HUDEP-2 (cell line): ENCODE measurements at regions not wholly inside any gene's neighbourhood (a gene's known extent, or its start where the extent isn't known, plus 50 kb on each side); places are given as distances from the start of the nearest gene placed in this dataset.
"Not testable (repeated sequence)": the region's sequence is repeated elsewhere in the genome, so short reads cannot be mapped to it uniquely, and the experiment has no call there.

Experiments used
- DNase-seq, 76 experiments: peaks; one replicate each; lab custom pipeline; 2025; ENCODE audit not compliant: unreplicated experiment in 76 of 76; lab: John Stamatoyannopoulos, UW

DNA sequence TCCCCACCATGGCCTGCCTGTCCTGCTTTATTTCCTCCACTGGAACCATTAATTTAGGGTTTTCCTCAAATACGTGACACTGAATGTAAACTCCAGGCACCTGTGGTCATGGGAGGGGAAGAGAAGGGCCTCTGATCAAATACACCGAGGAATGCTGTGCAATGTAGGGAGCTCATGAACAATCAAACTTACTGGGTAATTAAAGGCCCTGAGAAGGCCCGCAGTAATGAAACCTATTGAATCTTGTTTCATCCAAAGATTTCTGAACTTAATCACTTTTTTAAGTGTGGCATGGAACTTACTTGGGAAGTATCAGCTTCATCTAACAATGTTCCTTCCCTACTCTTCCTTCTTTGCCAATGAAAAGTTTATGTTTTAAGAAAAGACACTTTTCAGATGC lies 299.8 kb downstream of the MIAT start:
- no peak for DNase-seq

DNA sequence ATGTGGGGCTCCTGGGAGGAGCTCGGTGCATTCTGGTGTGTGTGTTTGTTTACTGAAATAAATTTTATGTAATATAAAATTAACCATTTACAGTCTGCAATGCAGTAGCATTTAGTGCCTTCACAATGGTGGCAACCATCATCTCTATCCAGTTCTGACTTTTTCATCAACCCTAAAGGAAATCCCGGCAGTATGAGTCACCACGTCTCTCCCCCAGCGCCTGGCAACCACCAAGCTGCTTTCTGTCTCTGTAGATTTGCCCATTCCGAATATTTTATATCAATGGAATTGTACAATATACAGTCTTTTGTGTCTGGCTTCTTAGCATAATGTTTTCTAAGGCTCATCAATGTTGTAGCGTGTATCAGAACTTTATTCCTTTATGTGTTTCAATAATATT lies 300.5 kb downstream of the MIAT start:
- no peak for DNase-seq

DNA sequence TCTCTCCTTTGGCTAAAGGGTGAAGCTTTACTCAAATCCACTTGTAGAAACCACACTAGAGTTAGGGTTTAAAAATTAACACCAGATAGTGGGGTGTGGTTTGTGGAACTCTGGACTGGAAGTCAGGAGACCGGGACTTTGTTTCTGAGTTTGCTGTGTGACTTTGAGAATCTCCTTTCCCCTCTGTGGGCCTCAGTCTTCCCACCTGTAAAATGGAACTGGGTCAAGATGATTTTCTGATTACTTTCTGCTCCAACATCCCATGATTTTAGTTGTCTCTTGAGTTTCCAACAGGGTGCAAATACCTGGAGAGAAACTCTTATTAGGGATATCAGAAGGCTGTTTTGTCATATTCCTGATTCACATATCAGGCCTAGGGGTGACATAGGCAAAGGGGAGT lies 301.0 kb downstream of the MIAT start:
- no peak for DNase-seq

DNA sequence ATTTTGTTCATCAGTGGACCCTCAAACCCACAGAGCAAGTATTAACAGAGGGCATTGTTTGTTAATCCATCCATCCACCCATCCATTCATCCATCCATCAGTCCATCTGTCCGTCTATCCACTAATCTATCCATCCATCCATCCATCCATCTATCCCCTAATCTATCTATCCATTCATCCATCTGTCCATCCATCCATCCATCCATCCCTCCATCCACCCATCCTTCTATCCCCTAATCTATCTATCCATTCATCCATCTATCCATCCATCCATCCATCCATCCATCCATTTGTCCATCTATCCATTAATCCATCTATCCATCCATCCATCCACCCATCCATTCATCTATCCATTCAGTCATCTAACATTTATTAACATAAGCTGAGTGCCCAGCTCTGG lies 307.3 kb downstream of the MIAT start:
- DNase-seq: no peak

DNA sequence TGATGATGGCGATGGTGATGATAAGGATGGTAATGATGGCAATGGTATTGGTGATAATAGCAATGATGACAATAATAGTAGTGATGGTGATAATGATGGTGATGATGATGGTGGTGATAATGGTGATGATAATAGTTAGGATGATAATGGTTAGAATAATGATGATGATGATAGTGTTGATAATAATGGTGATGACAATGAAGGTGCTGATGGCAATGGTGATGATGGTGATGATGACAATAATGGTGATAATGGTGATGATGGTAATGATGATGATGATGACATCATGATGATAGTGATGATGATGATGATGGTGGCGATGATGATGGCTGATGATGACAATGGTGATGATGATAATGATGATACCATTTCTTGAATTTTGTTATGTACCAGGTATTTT lies 309.9 kb downstream of the MIAT start:
- DNase-seq: no peak

DNA sequence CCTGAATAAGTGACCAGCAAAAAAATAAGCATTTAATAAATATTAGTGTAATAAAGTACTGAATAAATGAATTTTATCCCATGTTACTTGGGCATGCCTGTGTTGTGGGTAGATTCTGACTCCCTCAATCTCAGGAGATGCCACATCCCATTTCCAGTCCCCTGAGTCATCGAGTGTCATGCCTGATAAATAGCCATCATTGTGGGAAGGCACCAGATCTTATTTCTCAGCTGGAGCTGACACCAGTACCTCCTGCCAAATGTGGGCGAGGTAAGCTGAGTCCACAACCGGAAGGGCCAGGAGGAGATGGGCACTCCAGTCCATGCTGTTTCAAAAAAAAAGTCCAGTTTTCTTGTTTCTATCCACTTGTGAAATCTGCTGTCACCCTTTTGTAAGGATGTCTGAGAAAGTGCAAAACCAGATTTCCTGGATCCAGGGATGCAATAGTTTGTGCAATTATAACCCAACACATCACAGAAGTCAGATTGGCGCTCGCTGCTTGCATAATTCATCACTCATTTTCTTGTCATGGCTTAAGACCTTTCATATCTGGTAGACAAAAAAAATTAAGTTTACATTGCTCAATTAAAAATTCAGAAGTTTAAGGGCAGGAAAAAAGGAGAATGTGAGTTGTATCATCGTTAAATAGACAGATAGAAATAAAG lies 311.6 kb downstream of the MIAT start:
- DNase-seq: no peak

DNA sequence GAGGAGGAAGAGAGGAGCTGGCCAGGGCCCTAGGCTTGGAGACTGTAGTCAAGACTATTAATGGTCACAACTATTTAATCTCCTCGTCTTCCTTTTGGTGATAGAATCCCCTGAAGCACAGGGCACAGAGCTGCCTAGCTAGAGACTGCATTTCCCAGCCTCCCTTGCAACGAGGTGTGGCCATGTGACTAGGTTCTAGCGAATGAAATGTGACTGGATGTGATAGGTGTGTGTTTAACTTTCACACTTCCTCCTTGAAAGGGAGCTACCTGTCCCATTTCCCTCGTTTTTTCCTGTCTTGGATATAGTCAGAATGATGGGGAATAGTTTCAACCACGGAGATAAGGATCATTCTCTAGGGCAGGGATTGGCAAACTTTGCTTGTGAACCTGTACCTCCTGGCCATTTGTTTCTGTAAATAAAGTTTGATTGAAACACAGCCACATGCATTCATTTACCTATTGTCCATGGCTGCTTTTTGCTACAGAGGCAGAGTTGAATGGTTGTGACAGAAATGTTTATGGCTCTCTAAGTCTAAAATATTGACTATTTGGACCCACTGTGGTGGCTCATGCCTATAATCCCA lies 313.5 kb downstream of the MIAT start:
- no peak for DNase-seq

DNA sequence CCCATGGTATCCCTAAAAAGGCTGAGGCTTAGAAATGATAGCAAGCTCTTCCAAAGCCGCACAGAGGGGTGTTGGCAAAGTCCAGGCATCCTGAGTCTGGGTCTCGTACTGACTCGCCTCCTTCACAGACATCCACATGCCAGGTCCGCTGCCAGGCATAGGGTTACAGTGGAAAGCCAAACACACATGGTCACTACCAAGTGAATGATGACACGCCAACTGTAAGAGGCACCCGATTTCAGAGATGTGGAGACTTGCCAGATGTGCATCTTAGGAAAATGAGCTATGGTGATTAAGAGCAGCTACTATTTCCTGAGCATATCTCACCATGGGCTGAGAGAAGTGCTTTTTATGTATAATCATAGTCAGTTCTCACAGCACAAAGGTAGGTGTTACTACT lies 314.9 kb downstream of the MIAT start:
- no peak for DNase-seq

DNA sequence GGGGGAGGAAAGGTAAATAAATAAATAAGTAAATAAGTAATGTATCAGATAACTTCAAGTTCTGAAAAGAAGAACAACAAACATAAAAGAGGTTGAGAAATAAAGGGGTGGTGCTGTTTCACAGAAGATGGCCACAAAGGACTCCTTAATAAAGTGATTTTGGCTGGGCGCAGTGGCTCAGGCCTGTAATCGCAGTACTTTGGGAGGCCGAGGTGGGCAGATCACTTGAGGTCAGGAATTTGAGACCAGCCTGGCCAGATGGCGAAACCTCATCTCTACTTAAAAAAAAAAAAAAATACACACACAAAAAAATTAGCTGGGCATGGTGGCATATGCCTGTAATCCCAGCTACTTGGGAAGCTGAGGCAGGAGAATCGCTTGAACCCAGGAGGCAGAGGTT lies 315.5 kb downstream of the MIAT start:
- not testable (repeated sequence) for DNase-seq

DNA sequence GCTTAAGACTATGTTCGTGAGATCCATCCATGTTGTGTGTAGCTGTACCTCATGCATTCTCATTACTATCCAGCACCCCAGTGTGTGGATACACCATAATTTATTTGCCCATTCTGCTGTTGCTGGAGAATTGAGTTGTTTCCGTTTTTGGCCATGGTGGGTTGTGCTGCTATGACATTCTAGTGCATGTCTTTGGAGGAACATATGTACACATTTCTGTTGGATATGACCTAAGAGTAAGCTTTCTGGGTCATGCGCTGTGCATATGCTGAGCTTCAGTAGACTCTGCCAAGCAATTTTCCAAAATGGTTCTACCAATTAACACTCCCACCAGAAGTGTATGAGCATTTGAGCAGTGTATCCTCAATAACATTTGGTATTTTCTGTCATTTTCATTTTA lies 316.6 kb downstream of the MIAT start:
- DNase-seq: no peak

DNA sequence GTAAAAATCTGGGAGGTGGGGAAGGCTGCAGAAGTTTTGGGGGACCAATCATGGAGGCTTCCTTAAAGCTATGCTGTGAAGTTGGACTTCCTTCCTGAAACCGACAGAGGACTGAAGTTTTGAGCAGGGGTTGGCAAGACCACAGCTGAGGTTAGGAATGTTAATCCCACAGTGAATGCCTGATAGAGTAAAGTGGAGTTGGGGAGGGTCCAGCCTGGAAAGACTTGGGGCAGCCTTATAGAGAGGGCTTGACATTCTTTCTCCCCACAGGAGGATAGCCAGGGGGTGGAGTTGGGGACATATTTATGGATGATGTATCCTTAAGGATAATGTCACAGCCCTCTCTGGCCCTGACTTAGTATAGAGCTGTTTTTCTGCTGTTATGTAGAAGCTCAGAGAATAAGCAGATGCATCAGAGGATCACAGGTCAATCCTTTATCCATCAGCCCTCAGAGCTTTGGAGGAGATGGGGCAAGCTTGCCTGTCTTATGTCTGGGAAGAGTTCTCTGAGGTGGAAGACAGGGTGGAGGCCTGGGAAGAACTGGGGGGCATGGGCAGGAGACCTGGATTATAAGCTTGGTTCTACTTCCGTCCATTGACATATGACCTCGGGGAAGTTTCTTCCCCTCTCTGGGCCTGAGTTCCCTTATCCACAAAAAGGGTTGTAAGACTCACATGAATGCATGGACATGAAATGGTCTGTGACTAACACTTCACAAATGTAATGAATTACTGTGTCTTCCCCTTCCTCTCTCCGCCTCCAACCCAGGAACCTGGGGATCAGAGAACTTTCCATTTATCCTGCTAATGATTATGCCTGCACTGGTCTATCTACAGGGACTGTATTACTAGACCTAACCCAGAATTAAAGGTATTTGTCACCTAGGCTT lies 317.8 kb downstream of the MIAT start:
- no peak for DNase-seq

DNA sequence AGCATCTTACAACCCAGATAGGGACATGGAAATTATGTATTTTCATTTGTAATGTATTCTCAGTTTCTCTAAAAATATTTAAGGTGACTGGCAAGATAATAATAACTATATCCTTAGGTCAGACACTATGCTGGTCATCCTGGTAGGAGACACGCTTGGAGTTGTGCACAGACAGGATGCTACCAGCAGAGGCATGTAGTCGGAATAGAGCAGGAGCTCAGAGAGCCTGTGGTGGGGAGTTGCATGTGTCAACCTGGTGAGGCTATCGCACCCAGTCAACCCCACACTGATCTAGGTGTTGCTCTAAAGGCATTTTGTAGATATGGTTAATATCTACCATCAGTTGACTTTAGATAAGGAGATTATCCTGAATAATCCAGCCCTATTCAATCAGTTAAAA lies 318.5 kb downstream of the MIAT start:
- no peak for DNase-seq

DNA sequence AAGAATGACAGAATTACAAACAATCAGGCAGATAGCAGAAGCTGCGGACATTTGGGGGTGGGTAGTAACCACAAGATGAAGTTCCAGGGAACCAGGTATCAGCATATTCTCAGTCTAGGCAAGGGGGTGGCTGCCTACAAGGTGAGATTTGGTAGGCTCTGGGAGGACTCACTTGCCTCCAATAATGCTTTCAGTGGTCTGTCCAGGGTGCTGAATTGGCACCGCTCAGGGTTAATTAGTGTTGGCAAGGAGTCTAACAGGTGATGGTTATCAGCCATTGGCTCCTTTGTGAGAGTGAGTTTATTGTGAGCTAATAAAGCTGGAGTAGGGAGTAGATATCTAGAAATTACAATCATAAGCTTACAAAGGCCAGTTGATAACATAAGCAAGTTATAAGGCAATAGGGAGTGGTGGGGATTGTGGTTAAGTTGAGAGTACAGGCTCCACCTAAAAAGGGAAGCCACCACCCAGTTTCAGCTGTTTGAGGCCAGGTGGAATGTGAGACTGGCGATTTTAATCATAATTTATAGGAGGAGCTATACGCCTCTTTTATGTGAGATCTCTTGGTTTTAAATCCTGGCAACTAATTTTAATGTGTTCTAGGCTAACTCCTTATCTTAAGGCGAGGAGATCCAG lies 320.5 kb downstream of the MIAT start:
- DNase-seq: no peak

DNA sequence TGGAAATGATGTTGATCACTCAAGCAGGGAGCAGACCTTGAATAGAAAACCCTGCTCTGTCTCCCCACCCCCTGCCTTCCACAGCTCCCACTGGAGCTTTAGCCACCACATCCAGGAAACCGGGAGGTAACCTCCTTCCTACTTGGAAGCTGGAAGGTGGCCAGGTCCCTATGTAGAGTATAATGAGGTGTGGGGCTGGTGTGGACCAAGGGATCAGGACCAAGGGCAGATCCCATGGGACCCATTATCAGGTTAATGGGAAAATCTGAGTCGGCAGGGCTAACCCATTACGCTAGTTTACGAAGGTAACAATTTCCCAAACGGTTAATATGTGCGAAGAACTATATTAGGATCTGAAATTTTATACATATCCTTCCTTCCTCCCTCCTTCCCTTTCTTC lies 321.9 kb downstream of the MIAT start:
- no peak for DNase-seq

DNA sequence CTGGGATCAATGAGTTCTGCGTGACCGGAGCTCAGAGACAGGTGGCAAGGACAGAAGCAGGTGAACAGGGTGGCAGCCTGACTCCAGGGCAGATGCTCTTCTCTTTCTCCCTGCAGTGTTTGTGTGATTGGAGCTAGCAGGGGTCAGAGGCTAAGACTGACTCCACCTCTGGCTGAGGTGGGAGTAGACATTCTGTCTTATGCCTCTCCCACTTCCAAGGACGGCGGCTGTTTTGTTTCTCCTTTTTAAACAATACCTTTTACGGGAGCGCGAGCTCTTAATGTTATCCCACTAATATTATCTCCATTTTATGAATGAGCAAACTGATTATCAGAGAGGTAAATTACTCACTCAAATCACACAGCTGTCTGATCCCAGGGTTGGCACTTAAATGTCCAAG lies 323.7 kb downstream of the MIAT start:
- no peak for DNase-seq

DNA sequence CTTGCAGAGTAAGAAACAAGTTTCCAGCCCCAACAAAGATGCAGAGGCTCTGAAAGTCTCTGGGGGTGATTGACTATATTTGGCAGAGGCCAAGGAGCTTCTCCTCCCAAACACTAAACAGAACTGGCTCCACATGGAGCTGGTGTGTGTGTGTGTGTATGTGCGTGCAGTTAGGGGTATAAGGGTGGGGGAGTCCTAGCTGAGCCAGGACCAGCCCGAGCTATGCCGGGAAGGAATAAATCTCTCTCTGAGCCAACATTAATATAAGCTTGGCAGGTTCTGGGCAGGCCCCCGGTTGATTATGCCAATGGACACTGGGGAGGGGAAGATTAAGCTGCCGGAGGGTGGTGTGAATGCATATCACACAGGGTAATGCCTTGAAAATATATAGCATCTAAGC lies 324.2 kb downstream of the MIAT start:
- DNase-seq: no peak

DNA sequence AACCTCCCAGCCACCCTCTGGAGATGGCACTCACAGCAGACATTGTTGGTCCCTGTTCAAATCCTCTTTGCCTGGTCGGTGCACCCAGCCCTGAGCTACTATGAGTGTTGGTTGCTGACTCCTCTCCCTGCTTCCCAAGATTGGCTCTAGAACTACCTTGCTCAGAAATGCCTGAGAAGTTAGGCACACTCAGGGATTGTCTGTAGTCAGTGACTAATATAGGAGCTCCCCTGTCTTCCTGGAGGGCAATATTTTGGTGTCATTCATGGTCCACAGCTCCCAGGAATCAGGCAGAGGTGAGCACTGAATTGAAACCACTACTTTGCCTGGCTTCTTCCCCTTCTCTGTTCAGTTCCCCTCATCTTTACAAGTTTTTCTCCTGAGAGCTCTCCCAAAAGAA lies 325.9 kb downstream of the MIAT start:
- no peak for DNase-seq

DNA sequence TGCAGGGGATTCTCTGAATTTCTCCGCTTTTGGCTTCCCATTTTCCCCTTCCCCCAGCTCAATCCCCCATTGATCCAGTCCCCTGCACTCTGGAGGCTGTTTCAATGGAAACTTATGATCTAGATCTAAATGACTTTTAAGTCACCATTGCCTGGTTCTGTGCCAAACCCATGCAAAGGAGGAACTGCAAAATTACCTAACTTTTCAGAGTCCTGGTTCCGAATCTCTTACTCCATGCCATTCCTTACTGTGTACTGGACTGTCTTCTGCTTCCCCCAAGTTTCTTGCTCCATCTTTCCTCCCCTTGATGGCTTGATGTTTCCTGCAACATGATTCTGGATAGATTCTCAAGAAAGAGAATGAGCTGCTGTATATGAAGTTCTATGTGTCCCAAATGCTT lies 327.8 kb downstream of the MIAT start:
- no peak for DNase-seq

DNA sequence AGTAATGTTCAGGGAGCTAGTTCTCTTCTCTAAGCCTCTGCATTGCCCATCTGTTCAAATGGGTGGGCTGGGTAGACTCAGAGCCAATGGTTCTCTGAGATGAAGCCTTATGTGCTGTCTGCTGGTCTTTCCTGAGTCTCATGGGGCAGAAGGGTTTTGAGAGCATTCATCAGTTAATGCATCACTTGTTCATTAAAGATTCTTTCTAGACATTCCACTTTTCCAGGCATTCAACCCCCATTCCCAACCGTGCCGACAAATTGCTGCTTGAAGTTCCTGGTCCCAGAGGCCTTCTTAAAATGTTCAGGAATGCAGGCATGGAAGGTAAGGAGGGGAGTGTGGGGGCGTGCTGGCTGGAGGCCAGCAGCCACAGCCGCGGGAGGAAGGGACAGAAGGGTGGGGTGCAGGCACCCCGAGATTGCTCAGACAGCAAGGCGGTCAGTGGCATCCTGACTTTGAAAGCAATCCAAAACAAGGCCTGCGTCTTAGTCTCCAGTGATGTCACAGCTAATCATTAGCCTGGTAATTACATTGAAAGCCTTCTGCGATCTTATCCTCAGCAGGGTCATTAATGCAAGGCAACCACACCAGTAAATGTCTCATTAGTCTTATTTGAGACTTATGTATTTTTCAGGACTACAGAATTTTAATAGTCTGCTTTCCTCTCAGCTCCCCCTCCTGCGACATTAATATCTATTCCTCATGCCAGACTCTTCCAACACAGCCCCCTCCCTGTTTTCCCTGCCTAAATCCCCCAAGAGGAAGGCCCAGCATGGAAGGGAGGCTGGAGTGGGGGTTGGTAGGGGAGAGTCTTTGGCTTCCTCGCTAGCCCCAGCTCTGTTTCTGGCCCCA lies 328.8 kb downstream of the MIAT start:
- DNase-seq: no peak

DNA sequence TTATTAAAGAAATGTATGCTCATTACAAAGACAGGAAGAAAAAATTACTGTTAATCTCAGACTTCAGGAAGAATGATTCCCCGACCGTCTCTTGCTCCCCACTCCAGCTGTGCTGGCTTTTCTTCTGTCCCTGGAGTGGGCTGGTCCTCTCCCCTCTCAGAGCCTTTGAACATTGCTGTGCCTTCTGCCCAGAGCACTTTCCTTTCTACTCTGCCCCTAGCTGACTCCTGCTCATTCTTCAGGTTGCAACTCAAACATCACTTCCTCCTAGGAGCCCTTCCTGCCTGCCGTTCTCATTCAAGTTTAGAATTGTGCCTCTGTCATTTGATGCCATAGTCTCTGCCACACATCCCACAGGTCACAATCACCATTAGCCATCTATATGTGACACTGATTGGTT lies 329.5 kb downstream of the MIAT start:
- DNase-seq: no peak
